HG03565 (cell line): ENCODE measurements at regions not wholly inside any gene's neighbourhood (a gene's known extent, or its start where the extent isn't known, plus 50 kb on each side); places are given as distances from the start of the nearest gene placed in this dataset.

Experiments
- ATAC-seq: cut with Tn5 transposase; IDR thresholded peaks from one replicate; pipeline ENCODE4 v1.9.1; 2021; ENCODE audit warnings: mild to moderate bottlenecking, moderate library complexity; ENCODE audit not compliant: unreplicated experiment

- no peak for ATAC-seq
Measured at GRCh38 chr6:133688705-133689492, 200.0 kb upstream of the TCF21 start.

- ATAC-seq, result no peak
Measured at GRCh38 chr6:133689863-133690262, 199.1 kb upstream of the TCF21 start.

- no peak for ATAC-seq
Measured at GRCh38 chr6:133693565-133693964, 195.3 kb upstream of the TCF21 start.

GRCh38 chr6:133697185-133697584 is 191.7 kb upstream of the TCF21 start:
- no peak for ATAC-seq

GRCh38 chr6:133697666-133698065 is 191.2 kb upstream of the TCF21 start:
- no peak for ATAC-seq

- ATAC-seq, result no peak
Measured at GRCh38 chr6:133698272-133698671, 190.6 kb upstream of the TCF21 start.

GRCh38 chr6:133699741-133700385 is 189.1 kb upstream of the TCF21 start:
- no peak for ATAC-seq

- ATAC-seq, result no peak
Measured at GRCh38 chr6:133701633-133702331, 187.1 kb upstream of the TCF21 start.

- no peak for ATAC-seq
Measured at GRCh38 chr6:133704371-133704770, 184.5 kb upstream of the TCF21 start.

GRCh38 chr6:133705066-133705465 is 183.8 kb upstream of the TCF21 start:
- ATAC-seq, result no peak

GRCh38 chr6:133705731-133706130 is 183.2 kb upstream of the TCF21 start:
- no peak for ATAC-seq

GRCh38 chr6:133707456-133707855 is 181.5 kb upstream of the TCF21 start:
- ATAC-seq, result peak; percentile 71

GRCh38 chr6:133710826-133711225 is 178.1 kb upstream of the TCF21 start:
- ATAC-seq, result no peak

GRCh38 chr6:133715270-133715669 is 173.6 kb upstream of the TCF21 start:
- no peak for ATAC-seq

GRCh38 chr6:133724726-133725125 is 164.2 kb upstream of the TCF21 start:
- ATAC-seq, result no peak

GRCh38 chr6:133726188-133726587 is 162.7 kb upstream of the TCF21 start:
- ATAC-seq, result no peak

GRCh38 chr6:133730881-133731280 is 158.0 kb upstream of the TCF21 start:
- no peak for ATAC-seq

GRCh38 chr6:133740218-133740617 is 148.7 kb upstream of the TCF21 start:
- no peak for ATAC-seq

- ATAC-seq, result no peak
Measured at GRCh38 chr6:133740816-133741215, 148.1 kb upstream of the TCF21 start.

- no peak for ATAC-seq
Measured at GRCh38 chr6:133741375-133741861, 147.5 kb upstream of the TCF21 start.

- no peak for ATAC-seq
Measured at GRCh38 chr6:133743621-133744020, 145.3 kb upstream of the TCF21 start.

- ATAC-seq, result no peak
Measured at GRCh38 chr6:133746417-133746770, 142.5 kb upstream of the TCF21 start.
